HUDEP-2 (cell line): ENCODE measurements at regions not wholly inside any gene's neighbourhood (a gene's known extent, or its start where the extent isn't known, plus 50 kb on each side); places are given as distances from the start of the nearest gene placed in this dataset.
A peak's percentile ranks its signal among the peaks of the same experiment; 100 is the strongest.

Experiments used
- DNase-seq, 76 experiments: peaks; one replicate each; lab custom pipeline; 2025; ENCODE audit not compliant: unreplicated experiment in 76 of 76; lab: John Stamatoyannopoulos, UW

DNA sequence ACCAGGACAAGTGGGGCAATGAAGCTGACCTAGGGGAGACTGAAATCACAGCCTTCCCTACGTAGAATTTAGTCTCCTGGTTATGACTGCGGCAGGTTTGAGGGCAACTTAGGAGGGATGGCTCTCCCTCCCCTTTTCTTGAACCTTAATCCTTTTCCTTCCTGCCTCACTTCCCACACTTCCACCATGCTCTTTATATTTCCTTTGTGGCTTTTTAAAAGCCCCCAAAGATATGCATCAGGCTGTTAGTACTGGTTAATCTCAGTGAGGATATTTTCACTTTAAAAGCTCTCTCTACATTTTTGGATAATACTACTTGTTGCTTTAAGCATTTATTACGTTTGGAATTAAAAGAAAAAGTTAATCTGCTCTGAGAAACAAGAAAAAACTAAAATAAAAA, 339.2 kb downstream of the SOX2 start:
- DNase-seq = no peak

DNA sequence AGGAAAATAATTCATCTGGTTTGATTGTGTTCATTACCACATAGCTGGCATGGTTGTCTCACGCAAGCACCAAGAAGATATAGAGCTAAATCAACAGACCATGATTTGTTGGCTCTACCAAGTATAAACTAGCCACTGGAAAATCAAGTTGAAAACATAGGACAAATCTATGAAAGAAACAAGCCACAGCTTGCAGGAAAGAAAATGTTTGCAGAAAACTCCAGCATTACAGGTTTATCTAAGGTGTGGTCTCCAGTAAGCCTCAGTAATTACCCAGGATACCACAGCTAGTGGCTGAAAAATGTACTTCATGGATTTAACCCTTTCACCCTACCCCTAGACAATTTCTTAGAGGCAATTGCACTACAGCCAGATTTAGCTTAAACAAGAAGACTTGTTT, 340.6 kb downstream of the SOX2 start:
- no peak for DNase-seq

DNA sequence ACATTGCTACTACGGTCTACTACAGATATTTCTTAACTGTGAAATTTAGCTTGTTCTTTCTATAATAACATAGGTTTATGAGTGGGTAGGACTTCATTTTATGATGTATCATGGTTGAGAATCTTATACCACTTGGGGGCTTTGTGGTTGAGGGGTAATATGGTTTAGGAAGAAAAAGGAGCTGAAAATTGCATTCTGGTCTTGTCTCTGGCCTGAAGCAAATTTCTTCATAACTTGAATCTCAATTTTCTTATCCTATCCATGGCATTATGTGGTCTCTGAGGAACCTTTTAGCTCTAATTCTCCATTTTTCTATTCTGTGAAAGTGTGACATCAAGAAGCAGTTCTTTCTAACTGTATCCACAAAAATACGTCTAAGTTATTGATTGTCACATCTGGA, 341.0 kb downstream of the SOX2 start:
- no peak for DNase-seq

DNA sequence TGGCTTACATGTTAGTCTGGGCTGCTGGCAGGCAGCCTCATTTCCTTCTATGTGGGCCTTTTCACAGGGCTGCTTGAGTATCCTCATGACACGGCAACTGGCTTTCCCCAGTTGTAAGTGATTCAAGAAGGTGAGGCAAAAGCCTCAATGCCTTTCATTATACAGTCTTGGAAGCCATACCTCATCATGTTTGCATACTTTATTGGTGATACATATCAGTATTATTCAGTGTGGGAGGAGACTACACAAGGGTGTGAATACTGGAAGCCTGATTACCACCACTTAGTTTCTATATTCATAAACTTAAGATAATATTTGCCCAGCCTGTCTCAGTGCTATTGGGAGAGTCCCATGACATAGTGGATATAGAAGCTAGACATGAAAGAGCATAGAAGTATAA, 346.8 kb downstream of the SOX2 start:
- no peak for DNase-seq

DNA sequence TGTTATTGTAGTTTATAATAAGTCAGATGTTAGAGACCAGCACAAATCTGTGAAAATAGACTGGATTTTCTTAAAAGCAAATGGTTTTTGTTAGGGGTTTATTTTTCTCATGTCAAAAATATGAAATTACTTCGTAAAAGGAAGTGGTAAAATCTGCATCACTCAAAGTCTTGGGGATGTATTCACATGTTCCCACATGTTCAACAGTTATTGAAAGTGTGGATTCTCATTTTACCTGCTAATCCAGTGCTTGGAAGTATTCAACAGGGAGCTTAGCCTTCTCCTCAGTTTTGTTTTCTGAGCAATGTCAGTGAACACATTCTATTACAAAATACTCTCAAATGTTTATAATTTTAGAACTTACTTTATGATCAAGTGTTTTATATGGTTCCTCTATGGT, 352.0 kb downstream of the SOX2 start:
- DNase-seq = no peak

DNA sequence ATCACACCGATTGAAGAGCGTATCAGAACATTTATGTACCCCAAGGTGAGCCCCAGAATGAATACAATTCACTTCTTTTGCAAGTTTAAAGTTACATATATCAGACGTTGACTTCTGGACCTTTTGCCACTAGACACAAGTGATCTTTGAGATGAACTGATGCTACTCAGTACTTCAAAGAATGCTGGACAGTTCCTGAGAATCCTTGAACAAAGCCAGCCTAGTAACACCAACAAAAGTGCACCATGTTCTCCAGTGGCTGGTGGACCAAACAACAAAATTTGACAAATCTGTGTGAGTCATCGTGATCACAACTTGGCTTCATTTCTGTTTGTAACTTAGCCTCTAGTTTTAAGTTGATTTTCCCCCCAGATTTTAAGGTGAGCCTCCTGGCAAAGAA, 355.7 kb downstream of the SOX2 start:
- no peak for DNase-seq

DNA sequence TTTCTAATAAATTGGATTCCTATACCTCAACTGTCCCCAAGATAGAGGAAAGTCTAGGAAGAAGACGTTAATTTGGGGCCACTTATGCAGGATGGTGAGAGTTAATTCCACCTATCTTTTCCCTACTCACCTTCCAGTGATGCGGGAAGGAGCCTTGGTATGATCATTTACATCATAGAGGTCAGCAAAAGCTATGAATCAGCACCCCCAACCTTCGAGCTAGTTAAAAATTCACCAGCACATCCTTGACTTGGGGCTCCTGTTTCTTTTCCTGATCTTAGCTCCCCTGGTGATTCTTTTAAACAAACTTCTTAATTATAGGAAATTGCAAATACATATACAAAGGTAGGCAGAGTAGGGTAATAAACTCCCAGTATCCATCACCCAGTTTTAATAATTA, 366.6 kb downstream of the SOX2 start:
- DNase-seq = no peak

DNA sequence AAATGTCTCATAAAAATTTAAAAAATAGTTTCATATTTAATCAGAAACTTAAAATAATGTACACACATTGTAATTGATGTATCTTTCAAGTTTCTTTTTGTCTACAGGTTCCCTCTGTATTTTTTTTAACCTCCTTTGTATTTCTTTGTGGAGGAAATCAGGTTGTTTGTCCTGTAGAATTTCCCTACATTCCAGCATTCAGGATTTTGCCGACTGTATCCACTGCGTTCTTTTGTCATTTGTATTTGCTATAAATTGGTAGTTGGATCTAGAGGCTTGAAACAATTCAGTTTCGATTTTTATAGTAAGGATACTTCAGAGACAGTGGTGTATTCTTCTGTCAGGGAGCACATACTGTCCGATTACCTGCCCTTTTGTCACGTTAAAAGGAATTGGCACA, 367.2 kb downstream of the SOX2 start:
- no peak for DNase-seq

DNA sequence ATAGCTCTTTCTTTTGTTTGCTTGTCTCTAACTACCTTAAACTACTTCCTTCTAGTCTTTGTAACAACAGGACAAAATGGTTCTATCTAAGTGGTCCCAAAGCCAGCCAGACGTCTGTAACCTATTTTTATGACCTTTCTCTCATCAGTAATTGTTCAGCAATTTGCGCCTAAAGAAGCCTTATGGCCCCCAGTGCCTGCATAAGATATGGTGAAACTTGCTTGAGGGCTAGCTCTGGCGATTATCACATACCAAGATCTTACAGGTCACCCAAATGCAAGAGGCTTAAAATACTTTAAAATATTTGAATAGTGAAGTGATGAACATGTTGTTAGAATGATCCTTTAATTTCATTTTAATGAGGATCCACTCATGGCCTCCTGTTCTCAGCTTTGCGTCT, 369.4 kb downstream of the SOX2 start:
- no peak for DNase-seq

DNA sequence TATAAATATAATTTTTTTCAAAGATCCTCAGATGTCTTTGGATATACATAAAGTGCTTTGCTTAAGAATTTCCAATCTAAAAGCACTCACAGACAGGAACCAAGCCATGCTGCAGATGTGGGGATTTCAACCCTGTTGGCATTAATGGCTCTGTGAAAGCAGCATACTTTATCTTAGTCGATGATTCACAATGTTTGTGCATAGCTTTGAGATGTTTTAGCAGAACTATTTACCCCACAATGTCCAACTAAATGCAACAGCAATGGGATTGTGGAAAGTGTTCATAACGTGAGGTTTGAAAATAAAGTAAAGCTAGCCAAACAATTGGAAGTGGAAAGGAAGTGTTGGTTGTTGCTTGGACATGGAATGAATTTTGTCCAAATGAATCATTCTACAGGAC, 371.4 kb downstream of the SOX2 start:
- DNase-seq = no peak

DNA sequence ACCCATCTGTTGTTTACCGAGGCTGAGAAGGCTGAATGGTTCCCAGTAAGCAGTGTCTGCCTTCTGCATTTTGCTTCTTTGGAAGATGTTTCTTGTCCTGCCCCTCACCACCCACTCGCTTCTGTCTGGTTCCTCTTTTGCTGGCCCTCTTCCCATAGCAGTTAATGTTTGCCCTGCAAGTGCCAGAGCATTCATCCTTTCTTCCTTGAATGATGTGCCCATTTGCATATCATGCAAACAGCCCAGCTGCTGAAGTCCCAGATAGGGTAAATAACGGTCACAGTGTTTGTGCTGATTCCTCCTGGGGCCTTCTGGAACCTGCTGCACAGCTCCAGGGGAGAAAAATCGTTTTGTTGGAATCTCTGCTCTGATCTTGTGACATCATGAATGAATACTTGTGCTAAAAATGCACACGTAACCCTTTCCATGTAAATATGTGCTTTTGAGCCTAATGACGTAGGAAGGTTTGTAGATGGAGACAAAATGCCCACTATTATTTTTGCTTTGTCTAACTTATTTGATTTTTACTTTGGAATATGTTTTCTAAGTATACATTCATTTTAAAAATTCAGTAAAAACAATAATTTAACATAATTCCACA, 381.0 kb downstream of the SOX2 start:
- peak in 2 of 76 experiments; percentile 3 to 4 for DNase-seq

DNA sequence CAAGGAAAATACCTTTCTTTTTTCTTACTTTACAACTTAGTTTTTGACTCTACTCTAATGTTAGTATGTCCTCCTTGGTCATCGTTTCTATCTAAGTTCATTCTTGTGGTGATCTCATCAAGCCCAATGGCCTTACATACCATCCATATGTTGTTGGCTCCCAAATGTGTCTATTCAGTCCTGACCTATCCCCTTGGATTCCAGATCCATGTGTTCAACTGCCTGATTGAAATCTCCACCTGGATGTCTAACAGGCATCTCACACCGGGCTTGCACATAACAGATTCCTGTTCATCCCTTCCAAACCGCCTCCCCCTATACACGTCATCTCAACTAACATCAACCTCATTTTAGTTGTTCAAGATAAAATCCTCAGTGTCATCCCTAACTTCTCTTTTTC, 382.6 kb downstream of the SOX2 start:
- no peak for DNase-seq

DNA sequence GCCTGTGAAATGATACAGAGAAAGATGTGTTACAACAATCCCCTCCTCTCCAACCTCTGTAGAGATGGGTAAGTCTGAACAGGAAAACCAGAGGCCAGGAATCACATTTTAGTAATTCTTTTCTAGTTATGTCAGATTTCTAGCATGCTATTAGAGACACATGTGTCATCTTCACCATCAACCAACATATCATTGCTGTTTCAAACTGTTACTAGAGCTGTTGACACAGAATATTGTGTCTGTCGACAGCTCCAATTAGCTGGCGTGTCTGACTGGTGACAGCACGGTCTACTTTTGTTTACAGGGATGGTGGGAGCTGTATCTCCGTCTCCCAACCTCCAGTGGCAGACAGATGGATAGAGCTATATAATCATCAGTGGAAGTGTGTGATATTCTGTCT, 393.2 kb downstream of the SOX2 start:
- no peak for DNase-seq

DNA sequence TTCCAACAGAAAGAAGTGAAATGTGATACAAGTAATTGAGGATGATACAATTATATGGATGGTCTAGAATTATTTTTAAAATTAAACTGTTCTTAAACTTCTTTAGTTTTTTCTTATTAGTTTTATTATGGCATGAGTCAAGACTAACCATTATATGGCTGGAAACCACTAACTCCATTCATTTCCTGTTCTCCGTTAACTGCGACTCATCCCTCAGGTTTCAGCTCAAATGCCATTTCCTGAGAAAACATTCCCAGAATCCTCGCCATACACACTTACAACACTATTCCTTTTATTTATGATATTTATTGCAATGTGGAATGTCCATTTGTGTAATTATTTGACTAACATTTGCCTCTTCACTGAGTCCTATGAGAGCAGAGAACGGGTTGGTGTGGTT, 394.1 kb downstream of the SOX2 start:
- no peak for DNase-seq

DNA sequence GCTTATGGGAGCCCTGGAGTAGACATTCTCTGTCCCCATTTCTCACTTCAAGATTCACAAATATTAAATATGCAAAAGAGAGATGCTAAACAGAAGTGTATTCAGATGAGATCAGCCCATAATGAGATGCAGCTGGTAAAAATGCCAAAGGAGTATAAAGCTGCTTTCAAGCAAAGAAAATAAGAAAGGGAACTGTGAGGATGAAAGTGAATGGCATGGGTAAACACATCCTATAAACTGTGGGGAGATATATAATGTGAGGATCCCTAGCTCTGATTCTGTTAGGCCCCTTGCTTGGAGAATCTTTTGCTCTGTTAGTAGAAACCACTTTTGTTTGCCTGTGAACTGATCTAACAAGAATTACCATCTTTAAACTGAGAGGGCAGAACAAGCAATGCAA, 396.6 kb downstream of the SOX2 start:
- no peak for DNase-seq

DNA sequence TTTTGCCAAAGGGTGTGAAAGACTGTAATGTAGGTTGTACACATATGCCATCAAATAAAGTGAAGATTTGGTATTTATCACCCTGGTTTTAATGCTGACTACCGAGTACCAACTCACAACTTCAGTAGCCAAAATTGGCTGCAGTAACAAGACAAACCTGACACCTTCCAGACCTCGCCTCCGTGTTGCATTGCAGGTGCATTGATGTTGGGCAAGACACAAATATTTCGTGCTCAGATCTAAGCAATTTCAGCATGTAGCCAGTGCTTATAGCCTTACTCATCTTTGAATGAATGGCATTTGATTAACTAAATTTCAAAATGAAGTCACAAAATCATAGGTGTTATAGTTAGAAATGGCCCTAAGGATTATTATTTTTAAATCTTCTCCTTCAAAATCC, 400.2 kb downstream of the SOX2 start:
- DNase-seq = no peak

DNA sequence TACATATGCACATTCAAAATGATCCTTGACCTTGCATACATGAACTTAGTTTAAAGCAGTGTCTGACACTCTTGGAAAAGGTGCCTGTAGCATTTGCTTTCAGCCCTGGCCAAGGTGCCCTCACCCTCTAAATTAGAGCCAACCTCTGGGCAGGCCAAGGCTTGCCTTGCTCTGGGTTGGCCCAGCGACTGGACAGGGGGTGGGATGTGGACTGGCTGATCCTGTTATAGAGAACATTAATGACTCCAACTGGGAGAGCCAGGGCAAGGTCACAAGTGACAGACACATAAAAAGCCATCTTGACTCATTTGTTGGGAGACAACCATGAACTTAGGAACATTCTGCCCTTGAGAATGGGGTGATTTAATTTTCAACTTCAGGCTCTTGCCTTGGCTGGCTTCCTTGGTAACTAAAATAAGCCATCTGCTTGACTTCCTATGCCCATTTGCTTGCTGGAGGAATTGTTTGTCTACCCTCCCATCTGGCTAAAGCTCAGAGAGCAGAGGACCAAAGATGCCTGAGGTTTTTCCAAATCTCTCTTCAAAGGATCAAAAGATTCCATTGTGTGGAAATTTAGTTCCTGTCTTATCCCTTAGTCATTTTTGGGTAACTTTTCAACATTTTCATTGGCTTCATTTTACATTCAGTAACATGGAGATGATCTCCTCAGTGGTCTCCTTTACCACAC, 403.7 kb downstream of the SOX2 start:
- DNase-seq = no peak

DNA sequence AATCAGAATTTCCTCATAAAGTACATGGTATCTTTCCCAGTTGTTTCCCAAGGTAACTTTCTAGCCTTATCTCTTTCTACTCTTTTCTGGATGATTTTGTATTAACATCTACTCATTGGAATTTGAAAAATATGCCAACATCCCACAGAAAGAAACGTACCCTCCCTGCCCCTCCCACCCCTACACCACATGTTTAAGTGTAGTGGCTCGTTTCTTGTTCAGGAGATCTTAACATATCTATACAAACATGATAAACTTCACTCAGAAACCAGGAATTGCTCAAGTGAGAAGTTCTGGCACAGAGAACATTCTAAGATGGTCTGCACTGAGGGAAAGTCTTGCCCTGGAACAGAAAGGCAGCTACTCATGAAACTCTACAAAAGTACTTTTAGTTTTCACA, 404.7 kb downstream of the SOX2 start:
- DNase-seq = no peak

DNA sequence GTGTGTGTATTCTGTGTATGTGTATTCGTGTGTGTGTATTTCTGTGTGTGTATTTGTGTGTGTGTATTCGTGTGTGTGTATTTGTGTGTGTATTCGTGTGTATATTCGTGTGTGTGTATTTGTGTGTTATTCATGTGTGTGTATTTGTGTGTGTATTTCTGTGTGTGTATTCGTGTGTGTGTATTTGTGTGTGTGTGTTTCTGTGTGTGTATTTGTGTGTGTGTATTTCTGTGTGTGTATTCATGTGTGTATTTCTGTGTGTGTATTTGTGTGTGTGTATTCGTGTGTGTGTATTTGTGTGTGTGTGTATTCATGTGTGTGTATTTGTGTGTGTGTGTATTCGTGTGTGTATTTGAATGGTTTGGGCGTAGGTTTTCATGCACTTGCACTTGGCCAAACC, 405.4 kb downstream of the SOX2 start:
- no peak for DNase-seq

DNA sequence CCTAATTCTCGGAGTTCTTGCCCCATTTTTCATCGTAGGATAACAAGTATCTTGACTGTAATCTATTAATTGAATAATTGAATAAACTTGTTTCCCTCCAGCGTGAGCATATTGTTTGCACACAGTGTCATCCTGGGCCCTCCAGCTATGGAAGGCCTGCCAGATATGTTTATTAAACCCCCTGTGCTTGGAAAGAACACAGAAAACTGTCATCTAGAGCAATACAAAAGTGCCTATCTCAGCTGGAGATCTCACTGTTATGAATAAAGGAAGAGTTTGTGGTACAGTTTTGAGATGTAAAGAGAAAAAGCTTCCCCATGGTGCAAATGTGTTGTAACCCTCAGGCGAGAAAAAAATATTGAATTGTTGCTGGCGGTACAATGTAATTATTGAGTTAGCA, 405.9 kb downstream of the SOX2 start:
- DNase-seq = no peak

DNA sequence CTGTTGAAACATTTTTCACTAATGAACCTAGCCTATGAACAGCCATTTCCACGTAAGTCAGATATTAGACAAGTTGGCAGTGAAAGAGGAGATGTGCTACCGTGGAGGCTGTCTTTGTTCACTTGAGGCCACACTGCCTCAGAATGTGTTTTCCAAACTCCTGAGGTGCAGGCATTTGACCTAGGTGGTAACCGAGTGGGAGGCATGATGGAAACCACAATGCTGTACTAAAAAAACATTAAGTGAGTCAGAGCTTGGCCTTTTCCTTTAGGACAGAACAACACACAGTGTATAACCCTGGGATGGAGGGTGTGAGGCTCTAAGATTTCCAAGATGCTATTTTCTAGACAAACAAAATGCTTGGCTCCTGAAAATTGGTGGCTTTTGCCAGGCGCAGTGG, 406.3 kb downstream of the SOX2 start:
- DNase-seq = no peak

DNA sequence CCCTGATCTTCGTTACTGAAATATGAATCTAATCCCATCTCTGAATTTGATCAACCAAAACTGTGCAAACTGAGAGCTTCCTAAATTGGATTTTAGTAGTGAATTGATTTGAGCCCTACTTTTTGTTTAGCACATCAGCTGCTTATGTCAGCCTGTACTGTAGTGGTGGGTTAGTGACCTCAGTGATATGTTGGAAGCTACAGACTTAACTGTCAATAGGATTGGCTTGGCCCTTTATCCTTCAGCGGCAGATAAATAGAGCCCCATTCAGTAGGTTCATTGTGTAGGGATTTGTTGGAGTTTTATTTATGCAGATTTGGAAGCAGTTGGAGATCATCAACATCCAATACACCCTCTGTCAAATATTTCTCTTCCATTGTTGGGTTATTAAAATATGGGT, 409.7 kb downstream of the SOX2 start:
- no peak for DNase-seq

DNA sequence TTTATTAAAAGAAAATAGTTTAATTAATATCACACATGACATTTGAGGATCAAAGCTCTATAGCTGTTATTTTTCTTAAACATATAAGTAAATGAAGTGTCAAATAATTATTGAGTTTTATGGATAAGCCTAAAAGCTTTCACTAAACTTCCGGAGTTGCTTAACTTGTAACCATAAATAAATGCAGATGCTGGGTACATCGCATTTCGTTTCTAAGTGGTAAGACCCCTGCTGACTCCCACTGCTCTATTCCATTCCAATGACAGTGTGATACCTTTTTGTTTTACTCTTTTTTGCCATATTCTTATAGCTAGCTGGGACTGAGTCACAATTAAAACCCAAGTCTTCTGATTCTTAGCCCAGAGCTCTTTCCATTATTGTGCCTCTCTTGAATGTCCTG, 411.1 kb downstream of the SOX2 start:
- DNase-seq = no peak
